ENCODE measurements at regions not wholly inside any gene's neighbourhood (a gene's known extent, or its start where the extent isn't known, plus 50 kb on each side); places are given as distances from the start of the nearest gene placed in this dataset.

DNA sequence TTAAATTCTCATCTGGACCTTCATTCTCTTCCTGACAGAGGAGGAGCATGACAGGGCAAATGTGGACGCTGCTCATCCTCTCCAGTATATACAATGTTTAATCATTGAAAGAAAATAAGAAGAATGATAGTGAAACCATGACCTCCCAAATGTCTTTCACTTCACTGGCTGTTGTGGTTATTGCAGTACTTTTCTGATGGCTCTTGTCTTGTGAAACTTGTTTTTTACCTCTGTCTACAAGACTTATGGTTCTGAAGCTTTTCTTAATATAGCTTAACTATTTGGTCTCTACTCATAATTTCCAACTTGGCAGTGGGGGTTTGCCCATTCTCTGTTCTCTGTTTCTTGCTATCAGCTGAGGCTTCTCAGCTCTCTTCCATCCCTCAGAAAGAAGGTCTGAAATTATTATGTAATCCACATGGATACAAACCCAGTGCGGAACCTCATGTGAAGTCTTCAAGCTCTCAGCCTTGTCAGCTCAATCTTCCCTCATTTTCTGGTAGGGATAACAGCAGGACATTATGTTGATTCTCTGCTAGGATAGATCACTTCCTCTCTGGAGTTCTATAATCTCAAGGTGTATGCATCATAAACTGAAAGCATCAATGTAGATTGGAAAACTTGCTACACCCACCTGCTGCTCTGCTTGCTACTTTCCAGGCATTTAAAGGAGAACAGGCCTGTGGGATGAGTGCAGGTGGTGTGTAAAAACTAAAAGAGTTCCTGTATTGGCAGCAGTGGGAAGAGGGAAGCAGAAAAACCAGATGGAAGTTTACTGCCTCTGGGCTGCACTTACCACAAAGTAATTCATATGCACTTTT lies 250.3 kb upstream of the HTR2A start:
- Histone ChIP-seq H3K27me3 (ENCODE audit: control insufficient read depth, insufficient read depth, low read length) (no peaks in the 10 kb centered on the region), H3K4me3 (ENCODE audit: low read depth, low read length) (no peak overlapping the region), H3K36me3 (ENCODE audit: control insufficient read depth, insufficient read depth, low read length) (no peaks in the 10 kb centered on the region), H3K9ac (ENCODE audit: low read depth, low read length) (no peak overlapping the region), H3K9me3 (ENCODE audit: control insufficient read depth, insufficient read depth, low read length) (no peaks in the 10 kb centered on the region), H3K4me1 (ENCODE audit: control insufficient read depth, insufficient read depth, low read length) (no peaks in the 10 kb centered on the region), H3K27ac (ENCODE audit: low read depth, low read length) (no peak overlapping the region)

DNA sequence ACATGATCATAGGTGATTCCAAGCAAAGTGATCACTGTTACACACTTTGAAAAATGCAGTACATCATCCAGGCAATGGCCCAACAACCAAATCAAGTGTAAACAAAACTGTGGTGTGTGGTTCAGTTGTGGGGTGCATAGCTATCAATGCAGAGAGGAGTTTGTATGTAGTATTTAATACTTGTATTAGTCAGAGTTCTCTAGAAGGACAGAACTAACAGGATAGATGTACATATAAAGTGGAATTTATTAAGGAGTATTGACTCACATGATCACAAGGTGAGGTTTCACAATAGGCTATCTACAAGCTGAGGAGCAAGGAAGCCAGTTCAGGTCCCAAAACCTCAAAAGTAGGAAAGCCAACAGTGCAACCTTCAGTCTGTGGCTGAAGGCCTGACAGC lies 249.3 kb upstream of the HTR2A start:
- no peak overlapping the region for H3K4me3 ChIP-seq (ENCODE audit: low read depth, low read length)
- H3K4me1 ChIP-seq (ENCODE audit: control insufficient read depth, insufficient read depth, low read length) = no peaks in the 10 kb centered on the region
- H3K9ac ChIP-seq (ENCODE audit: low read depth, low read length) = no peak overlapping the region
- H3K27ac ChIP-seq (ENCODE audit: low read depth, low read length) = no peak overlapping the region
- H3K27me3 ChIP-seq (ENCODE audit: control insufficient read depth, insufficient read depth, low read length) = no peaks in the 10 kb centered on the region
- no peaks in the 10 kb centered on the region for H3K36me3 ChIP-seq (ENCODE audit: control insufficient read depth, insufficient read depth, low read length)
- no peaks in the 10 kb centered on the region for H3K9me3 ChIP-seq (ENCODE audit: control insufficient read depth, insufficient read depth, low read length)

DNA sequence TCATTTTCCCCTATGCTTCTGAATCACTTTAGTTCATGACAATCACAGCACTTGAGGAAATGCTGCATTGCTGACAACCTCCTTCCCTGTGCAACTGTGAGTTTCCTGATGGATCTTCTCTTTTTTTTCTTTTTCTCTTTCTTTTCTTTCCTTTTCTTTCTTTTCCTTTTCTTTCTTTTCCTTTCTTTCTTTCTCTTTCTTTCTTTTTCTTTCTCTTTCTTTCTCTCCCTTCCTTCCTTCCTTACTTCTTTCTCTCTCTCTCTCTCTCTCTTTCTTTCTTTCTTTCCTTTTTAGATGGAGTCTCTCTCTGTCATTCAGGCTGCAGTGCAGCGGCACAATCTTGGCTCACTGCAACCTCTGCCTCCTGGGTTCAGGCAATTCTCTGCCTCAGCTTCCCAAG lies 247.9 kb upstream of the HTR2A start:
- Histone ChIP-seq H3K4me3 (ENCODE audit: low read depth, low read length) (no peak overlapping the region), H3K9me3 (ENCODE audit: control insufficient read depth, insufficient read depth, low read length) (no peaks in the 10 kb centered on the region), H3K36me3 (ENCODE audit: control insufficient read depth, insufficient read depth, low read length) (no peaks in the 10 kb centered on the region), H3K27ac (ENCODE audit: low read depth, low read length) (no peak overlapping the region), H3K27me3 (ENCODE audit: control insufficient read depth, insufficient read depth, low read length) (no peaks in the 10 kb centered on the region), H3K9ac (ENCODE audit: low read depth, low read length) (no peak overlapping the region), H3K4me1 (ENCODE audit: control insufficient read depth, insufficient read depth, low read length) (no peaks in the 10 kb centered on the region)

DNA sequence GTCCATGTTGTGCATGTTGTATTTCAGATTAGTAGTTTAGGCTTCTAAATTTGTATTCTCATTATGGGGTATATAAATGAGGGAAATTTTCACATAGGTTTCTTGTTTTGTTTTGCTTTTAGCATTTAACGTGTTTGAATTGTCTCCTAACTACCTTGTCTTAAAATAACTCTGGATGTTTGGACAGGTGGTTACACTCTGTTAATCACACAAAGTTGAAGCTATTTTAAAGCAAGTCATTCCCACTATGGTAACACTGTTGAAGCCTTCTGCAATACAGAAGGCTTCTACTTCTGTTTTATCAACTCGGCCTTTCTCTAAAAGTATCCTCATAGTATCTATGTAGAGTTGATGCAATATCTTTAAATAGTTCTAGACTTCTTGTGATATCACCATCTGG lies 245.3 kb upstream of the HTR2A start:
- H3K9me3 ChIP-seq (ENCODE audit: control insufficient read depth, insufficient read depth, low read length) = no peaks in the 10 kb centered on the region
- H3K36me3 ChIP-seq (ENCODE audit: control insufficient read depth, insufficient read depth, low read length) = no peaks in the 10 kb centered on the region
- no peak overlapping the region for H3K4me3 ChIP-seq (ENCODE audit: low read depth, low read length)
- H3K4me1 ChIP-seq (ENCODE audit: control insufficient read depth, insufficient read depth, low read length) = peaks cover 4% of the 10 kb centered on the region; the same call in 1 of the 2 replicates
- no peak overlapping the region for H3K27ac ChIP-seq (ENCODE audit: low read depth, low read length)
- H3K9ac ChIP-seq (ENCODE audit: low read depth, low read length) = no peak overlapping the region
- H3K27me3 ChIP-seq (ENCODE audit: control insufficient read depth, insufficient read depth, low read length) = no peaks in the 10 kb centered on the region

DNA sequence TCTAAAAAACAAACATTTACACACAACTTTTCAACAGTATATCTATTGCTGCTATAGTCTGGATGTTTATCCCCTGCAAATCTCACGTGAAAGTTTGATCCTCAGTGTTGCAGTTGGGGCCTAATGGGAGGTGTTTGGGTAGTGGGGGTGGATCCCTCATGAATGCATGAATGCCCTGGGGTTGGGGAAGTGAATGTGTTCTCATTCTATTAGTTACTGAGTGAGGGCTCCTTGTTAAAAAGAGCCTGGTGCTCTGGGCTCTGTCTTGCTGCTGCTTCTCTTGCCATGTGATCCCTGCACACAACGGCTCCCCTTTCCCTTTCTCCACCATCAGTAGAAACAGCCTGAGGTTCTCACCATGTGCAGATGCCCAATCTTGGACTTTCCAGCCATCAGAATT lies 242.7 kb upstream of the HTR2A start:
- no peak overlapping the region for H3K27ac ChIP-seq (ENCODE audit: low read depth, low read length)
- no peaks in the 10 kb centered on the region for H3K27me3 ChIP-seq (ENCODE audit: control insufficient read depth, insufficient read depth, low read length)
- no peak overlapping the region for H3K4me3 ChIP-seq (ENCODE audit: low read depth, low read length)
- H3K9me3 ChIP-seq (ENCODE audit: control insufficient read depth, insufficient read depth, low read length) = no peaks in the 10 kb centered on the region
- no peaks in the 10 kb centered on the region for H3K36me3 ChIP-seq (ENCODE audit: control insufficient read depth, insufficient read depth, low read length)
- peaks cover 12% of the 10 kb centered on the region for H3K4me1 ChIP-seq (ENCODE audit: control insufficient read depth, insufficient read depth, low read length)
- no peak overlapping the region for H3K9ac ChIP-seq (ENCODE audit: low read depth, low read length)

DNA sequence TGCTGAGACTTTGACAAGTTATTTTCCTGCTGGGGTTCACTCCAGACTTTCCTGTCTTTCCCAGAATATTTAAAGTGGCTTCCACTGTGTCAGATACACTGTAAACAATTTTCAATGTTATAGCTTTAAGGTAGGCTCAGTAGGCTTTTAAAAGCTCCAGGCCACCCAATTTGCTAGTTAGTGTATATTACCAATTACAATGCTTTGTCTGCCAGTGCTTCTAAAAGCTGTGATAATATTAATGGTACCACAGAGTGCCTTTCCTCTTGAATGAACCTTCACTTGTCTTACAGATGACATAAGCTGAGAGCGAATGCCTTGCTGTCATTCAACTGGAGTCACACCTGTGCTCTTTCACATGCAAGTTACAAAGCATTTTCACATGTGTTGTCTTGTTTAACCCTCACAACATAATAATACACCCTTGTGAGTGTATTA lies 239.7 kb upstream of the HTR2A start:
- Histone ChIP-seq H3K4me1 (ENCODE audit: control insufficient read depth, insufficient read depth, low read length) (peaks cover 12% of the 10 kb centered on the region), H3K4me3 (ENCODE audit: low read depth, low read length) (no peak overlapping the region), H3K27me3 (ENCODE audit: control insufficient read depth, insufficient read depth, low read length) (no peaks in the 10 kb centered on the region), H3K9me3 (ENCODE audit: control insufficient read depth, insufficient read depth, low read length) (no peaks in the 10 kb centered on the region), H3K27ac (ENCODE audit: low read depth, low read length) (peak overlapping the region; percentile 26), H3K36me3 (ENCODE audit: control insufficient read depth, insufficient read depth, low read length) (no peaks in the 10 kb centered on the region), H3K9ac (ENCODE audit: low read depth, low read length) (no peak overlapping the region)

DNA sequence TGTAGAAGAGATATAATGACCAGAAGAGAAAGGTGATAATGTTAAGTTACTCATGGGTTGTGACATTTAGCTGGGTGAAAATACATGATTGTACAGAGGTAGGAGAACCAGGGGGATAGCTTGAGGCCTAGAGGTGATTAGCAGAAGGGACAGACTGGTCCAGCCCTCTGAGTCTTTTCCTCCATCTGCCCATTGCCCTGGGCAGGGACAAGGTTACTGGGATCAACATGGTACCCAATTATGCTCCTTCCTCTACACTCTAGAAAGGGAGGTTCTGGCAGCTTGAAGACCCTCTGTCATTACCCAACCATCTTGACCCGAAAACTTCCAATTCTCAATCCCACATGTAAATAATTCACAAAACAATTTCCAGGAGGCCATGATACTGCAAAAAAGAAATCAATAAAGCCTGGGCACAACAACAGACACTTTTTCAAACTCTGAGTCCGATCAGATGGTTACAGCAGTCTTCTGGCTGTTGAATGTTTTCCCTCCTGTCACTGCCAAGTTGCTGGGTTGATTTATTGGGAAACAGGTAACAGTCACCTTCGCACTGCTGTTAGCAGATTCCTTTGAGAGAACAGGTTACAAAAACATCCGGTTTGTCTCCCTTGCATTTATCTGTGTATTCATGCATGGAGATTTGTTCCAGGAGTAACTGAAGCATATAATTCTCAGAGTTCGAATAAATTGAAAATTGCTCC lies 239.1 kb upstream of the HTR2A start:
- Histone ChIP-seq H3K36me3 (ENCODE audit: control insufficient read depth, insufficient read depth, low read length) (no peaks in the 10 kb centered on the region), H3K27me3 (ENCODE audit: control insufficient read depth, insufficient read depth, low read length) (no peaks in the 10 kb centered on the region), H3K4me1 (ENCODE audit: control insufficient read depth, insufficient read depth, low read length) (peaks cover 12% of the 10 kb centered on the region), H3K9me3 (ENCODE audit: control insufficient read depth, insufficient read depth, low read length) (no peaks in the 10 kb centered on the region), H3K4me3 (ENCODE audit: low read depth, low read length) (no peak overlapping the region), H3K9ac (ENCODE audit: low read depth, low read length) (no peak overlapping the region), H3K27ac (ENCODE audit: low read depth, low read length) (peak overlapping the region; percentile 26)

DNA sequence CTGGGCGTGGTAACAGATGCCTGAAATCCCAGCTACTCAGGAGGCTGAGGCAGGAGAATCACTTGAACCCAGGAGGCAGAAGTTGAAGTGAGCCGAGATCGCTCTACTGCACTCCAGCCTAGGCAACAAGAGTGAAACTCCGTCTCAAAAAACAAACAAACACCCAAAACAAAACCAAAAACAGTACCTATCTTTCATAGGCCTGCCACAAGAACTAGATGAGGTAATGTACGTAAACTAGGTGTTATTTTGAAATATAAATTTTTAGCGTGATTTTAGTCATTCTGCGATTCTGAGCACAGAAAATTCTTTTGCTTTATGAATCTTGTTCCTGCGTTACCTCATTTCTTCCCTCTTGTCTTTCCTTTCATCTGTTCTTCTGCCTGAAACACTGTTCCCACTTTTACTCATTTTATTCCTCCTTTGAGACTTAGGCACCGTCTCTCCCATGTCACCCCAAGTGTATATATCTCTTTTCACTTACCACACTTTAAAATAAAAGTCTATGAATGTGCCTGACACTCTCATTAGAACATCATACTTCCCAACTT lies 238.2 kb upstream of the HTR2A start:
- Histone ChIP-seq H3K4me1 (ENCODE audit: control insufficient read depth, insufficient read depth, low read length) (peaks cover 12% of the 10 kb centered on the region), H3K9me3 (ENCODE audit: control insufficient read depth, insufficient read depth, low read length) (no peaks in the 10 kb centered on the region), H3K27me3 (ENCODE audit: control insufficient read depth, insufficient read depth, low read length) (no peaks in the 10 kb centered on the region), H3K27ac (ENCODE audit: low read depth, low read length) (no peak overlapping the region), H3K36me3 (ENCODE audit: control insufficient read depth, insufficient read depth, low read length) (no peaks in the 10 kb centered on the region), H3K4me3 (ENCODE audit: low read depth, low read length) (no peak overlapping the region), H3K9ac (ENCODE audit: low read depth, low read length) (no peak overlapping the region)

DNA sequence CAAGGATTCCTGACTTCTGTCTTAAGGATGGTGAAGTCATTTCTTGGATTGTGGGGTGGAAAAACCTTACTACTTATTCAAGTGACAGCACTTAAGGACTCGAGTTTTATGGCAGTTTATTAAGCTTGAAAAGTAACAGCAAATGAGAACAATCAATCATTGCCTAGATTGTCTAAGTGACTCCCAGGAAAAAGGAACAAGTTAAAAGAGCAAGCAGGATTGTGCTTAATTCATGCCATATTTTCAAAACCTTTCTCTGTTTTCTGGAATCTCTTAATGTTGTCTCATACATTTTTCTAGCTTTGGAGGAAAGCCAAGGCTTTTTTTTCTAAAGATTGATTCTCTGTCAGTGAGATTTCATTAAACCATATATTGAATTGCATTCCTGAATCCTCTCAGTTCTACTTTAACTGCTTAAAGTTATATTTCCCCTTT lies 236.2 kb upstream of the HTR2A start:
- Histone ChIP-seq H3K27ac (ENCODE audit: low read depth, low read length) (no peak overlapping the region), H3K36me3 (ENCODE audit: control insufficient read depth, insufficient read depth, low read length) (no peaks in the 10 kb centered on the region), H3K4me3 (ENCODE audit: low read depth, low read length) (no peak overlapping the region), H3K9me3 (ENCODE audit: control insufficient read depth, insufficient read depth, low read length) (no peaks in the 10 kb centered on the region), H3K27me3 (ENCODE audit: control insufficient read depth, insufficient read depth, low read length) (no peaks in the 10 kb centered on the region), H3K4me1 (ENCODE audit: control insufficient read depth, insufficient read depth, low read length) (peaks cover 8% of the 10 kb centered on the region; the same call in 1 of the 2 replicates), H3K9ac (ENCODE audit: low read depth, low read length) (no peak overlapping the region)

DNA sequence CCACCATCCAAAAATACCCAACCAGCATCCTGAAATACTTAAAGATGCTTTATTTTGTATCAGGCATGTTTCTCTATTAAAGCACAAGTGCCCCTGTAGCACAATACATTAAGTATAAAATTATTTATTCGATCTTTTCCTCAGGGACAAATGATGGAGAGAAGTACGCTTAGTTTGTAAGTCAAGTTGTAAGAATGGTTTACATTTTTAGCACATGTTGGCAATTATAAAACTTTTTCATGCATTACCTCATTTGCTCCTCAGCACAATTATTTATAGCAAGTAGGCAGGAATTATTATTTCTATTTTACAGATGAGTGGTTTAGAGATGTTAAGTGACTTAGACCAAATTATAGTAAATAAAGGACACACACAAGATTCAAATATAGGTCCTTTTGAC lies 232.6 kb upstream of the HTR2A start:
- Histone ChIP-seq H3K27ac (ENCODE audit: low read depth, low read length) (no peak overlapping the region), H3K4me1 (ENCODE audit: control insufficient read depth, insufficient read depth, low read length) (no peaks in the 10 kb centered on the region), H3K9me3 (ENCODE audit: control insufficient read depth, insufficient read depth, low read length) (no peaks in the 10 kb centered on the region), H3K4me3 (ENCODE audit: low read depth, low read length) (no peak overlapping the region), H3K9ac (ENCODE audit: low read depth, low read length) (no peak overlapping the region), H3K27me3 (ENCODE audit: control insufficient read depth, insufficient read depth, low read length) (no peaks in the 10 kb centered on the region), H3K36me3 (ENCODE audit: control insufficient read depth, insufficient read depth, low read length) (no peaks in the 10 kb centered on the region)

DNA sequence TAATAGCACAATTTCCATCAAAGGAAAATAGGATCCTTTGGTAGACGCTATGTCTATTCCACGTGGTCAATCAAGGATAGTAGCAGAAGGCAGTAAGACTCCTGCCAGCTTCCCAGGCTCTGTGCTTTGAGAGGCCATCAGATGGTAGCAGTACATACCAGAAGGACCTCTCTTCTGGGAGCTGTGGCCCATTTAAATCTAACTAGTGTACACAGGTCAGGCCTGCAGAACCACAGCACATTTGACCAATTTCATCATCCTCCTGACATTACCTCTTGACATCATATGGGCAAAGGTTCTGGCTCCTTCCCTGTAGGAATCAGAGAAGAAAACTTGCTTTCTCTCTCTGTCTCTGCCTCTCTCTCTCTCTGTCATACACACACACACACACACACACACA lies 229.6 kb upstream of the HTR2A start:
- no peaks in the 10 kb centered on the region for H3K9me3 ChIP-seq (ENCODE audit: control insufficient read depth, insufficient read depth, low read length)
- H3K27me3 ChIP-seq (ENCODE audit: control insufficient read depth, insufficient read depth, low read length) = no peaks in the 10 kb centered on the region
- H3K27ac ChIP-seq (ENCODE audit: low read depth, low read length) = no peak overlapping the region
- no peaks in the 10 kb centered on the region for H3K36me3 ChIP-seq (ENCODE audit: control insufficient read depth, insufficient read depth, low read length)
- no peak overlapping the region for H3K4me3 ChIP-seq (ENCODE audit: low read depth, low read length)
- H3K9ac ChIP-seq (ENCODE audit: low read depth, low read length) = no peak overlapping the region
- peaks cover 2% of the 10 kb centered on the region; the same call in 1 of the 2 replicates for H3K4me1 ChIP-seq (ENCODE audit: control insufficient read depth, insufficient read depth, low read length)
